ENCODE measurements at regions not wholly inside any gene's neighbourhood (a gene's known extent, or its start where the extent isn't known, plus 50 kb on each side); places are given as distances from the start of the nearest gene placed in this dataset.

DNA sequence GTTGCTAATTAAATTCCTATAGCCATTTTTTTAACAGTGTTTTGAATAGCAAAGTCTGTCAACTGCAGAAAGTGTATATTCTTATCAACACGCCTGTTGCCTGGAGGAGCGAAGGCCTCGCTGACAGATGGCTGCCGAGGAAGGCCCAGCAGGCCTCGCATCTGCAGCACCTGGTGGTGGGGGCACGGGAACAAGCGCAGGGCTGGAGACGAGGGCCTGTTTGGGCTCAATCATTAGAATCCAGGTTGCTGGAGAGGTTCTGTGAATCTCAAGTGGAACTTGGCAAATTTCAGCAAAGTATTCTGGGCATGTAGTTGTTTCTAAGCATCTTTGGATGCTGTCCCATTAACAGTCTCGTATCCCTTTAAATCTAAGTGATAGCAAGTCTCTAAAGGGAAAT lies 66.1 kb upstream of the FAM204A start:
- Histone ChIP-seq H3K36me3 (replicated peaks in 1 of 2) (no peaks in the 10 kb centered on the region), H3K4me1 (replicated peaks in 1 of 2) (no peaks in the 10 kb centered on the region), H3K4me3 (no peak overlapping the region), H3K27ac (no peak overlapping the region), H3K27me3 (no peaks in the 10 kb centered on the region), H3K9me3 (replicated peaks in 1 of 3) (no peaks in the 10 kb centered on the region)
- WGBS, 4 donors = 77 to 85% (median 80%) methylated on average over 9 of the region's 9 CpGs
- intact Hi-C loops (cut with DNase I) = no loop called here
- DNase-seq = no peak
- no peak for TF ChIP-seq POLR2A (IDR thresholded peaks at IDR 0.05)
- TF ChIP-seq, protein P1, sequence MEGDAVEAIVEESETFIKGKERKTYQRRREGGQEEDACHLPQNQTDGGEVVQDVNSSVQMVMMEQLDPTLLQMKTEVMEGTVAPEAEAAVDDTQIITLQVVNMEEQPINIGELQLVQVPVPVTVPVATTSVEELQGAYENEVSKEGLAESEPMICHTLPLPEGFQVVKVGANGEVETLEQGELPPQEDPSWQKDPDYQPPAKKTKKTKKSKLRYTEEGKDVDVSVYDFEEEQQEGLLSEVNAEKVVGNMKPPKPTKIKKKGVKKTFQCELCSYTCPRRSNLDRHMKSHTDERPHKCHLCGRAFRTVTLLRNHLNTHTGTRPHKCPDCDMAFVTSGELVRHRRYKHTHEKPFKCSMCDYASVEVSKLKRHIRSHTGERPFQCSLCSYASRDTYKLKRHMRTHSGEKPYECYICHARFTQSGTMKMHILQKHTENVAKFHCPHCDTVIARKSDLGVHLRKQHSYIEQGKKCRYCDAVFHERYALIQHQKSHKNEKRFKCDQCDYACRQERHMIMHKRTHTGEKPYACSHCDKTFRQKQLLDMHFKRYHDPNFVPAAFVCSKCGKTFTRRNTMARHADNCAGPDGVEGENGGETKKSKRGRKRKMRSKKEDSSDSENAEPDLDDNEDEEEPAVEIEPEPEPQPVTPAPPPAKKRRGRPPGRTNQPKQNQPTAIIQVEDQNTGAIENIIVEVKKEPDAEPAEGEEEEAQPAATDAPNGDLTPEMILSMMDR (IDR thresholded peaks at IDR 0.05) = no peak

DNA sequence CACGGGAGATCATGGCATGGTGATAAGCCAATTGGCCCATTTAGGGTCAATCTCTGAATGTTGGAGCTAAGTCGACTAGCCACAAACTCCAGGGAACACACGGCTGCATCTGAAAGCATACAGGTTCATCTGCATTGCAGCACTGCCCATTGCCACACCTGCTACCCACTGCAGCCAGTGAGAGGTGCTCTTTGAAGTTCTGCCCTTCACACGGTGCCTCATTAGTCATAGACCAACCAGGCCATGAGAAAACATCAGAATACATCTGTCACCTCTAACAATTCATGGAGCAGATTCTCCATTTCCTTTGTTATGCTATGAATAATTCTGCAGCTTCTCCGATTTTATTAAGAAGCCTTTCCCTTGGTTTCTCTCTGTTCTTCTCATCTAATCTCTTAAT lies 65.7 kb upstream of the FAM204A start:
- DNase-seq = no peak
- intact Hi-C loops (cut with DNase I) = no loop called here
- no peak overlapping the region for H3K4me3 ChIP-seq
- no peaks in the 10 kb centered on the region for H3K36me3 ChIP-seq (replicated peaks in 1 of 2)
- H3K4me1 ChIP-seq (replicated peaks in 1 of 2) = no peaks in the 10 kb centered on the region
- TF ChIP-seq, protein P1 (IDR thresholded peaks at IDR 0.05) = no peak
- no peak for TF ChIP-seq POLR2A (IDR thresholded peaks at IDR 0.05)
- H3K27ac ChIP-seq = no peak overlapping the region
- no peaks in the 10 kb centered on the region for H3K9me3 ChIP-seq (replicated peaks in 1 of 3)
- H3K27me3 ChIP-seq = no peaks in the 10 kb centered on the region
- 69 to 73% (median 70%) methylated on average over 3 to 5 of the region's 5 CpGs for WGBS, 4 donors

DNA sequence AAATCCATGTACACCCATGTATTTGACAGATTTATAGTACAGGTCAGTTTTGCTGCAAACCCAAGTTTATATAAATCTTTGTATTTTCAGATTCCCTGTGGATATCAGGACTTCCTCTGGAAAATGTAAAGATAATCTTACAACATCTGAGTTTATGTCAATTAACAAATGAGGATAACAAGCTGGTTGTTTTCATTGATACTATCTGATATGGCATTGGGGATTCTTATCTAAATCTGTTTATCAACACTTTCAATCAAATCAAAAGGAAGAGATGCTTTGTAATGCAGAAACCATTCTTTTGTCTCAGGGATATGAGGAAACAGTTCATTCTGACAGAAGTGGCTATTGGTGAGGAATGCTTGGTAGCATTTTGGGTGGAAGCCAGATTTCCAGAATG lies 64.9 kb upstream of the FAM204A start:
- Histone ChIP-seq H3K4me3 (no peak overlapping the region), H3K27me3 (no peaks in the 10 kb centered on the region), H3K4me1 (replicated peaks in 1 of 2) (no peaks in the 10 kb centered on the region), H3K9me3 (replicated peaks in 1 of 3) (no peaks in the 10 kb centered on the region), H3K36me3 (replicated peaks in 1 of 2) (no peaks in the 10 kb centered on the region), H3K27ac (no peak overlapping the region)
- DNase-seq = no peak
- no peak for TF ChIP-seq POLR2A (IDR thresholded peaks at IDR 0.05)
- TF ChIP-seq, protein P1 (IDR thresholded peaks at IDR 0.05) = no peak
- intact Hi-C loops (cut with DNase I) = no loop called here

DNA sequence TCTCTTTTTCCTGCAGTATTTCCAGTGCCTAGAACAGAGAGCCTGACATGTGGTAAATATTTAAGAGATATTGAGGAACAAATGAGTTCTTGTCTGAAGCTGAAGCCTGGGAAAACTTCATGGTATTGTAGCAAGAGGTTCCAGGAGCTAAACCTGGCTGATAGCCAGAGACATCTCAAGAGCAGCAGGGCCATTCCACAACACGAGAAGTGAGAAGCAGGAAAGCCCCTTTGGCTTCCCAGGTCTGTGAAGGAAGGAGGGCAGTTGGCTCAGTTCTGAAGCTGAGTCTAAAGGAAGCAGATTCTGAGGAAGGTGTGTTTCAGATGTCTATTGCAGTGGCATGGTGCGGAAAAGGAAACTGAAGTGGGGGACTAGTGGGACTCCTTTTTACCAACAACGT lies 63.8 kb upstream of the FAM204A start:
- DNase-seq = no peak
- intact Hi-C loops (cut with DNase I) = no loop called here
- Histone ChIP-seq H3K27me3 (no peaks in the 10 kb centered on the region), H3K36me3 (replicated peaks in 1 of 2) (no peaks in the 10 kb centered on the region), H3K4me1 (replicated peaks in 1 of 2) (no peaks in the 10 kb centered on the region), H3K27ac (no peak overlapping the region), H3K4me3 (no peak overlapping the region), H3K9me3 (replicated peaks in 1 of 3) (no peaks in the 10 kb centered on the region)
- no peak for TF ChIP-seq POLR2A (IDR thresholded peaks at IDR 0.05)
- TF ChIP-seq, protein P1 (IDR thresholded peaks at IDR 0.05) = no peak
- WGBS, 4 donors = 43 to 55% (median 50%) methylated on average over 3 of the region's 3 CpGs

All from adrenal gland (tissue), 9 donors.